Stomach (tissue), 8 donors: ENCODE measurements at regions not wholly inside any gene's neighbourhood (a gene's known extent, or its start where the extent isn't known, plus 50 kb on each side); places are given as distances from the start of the nearest gene placed in this dataset.
A peak's percentile ranks its signal among the peaks of the same experiment; 100 is the strongest.

Experiments
- DNase-seq, 2 donors: peaks; one replicate each; pipeline versions ENCODE4 v3.0.0 to v3.0.0-alpha.2; 2013 to 2019
- H3K27ac ChIP-seq, 5 donors: fragments of 200-600 bp in 4 of 5; sonication (generic) in 4 of 5; one replicate each; pipeline ENCODE4 v1.5.1; 2013 to 2019; ENCODE audit warnings: mild to moderate bottlenecking in 1 of 5, moderate library complexity in 1 of 5
- H3K27me3 ChIP-seq, 3 donors: fragments of 200-600 bp; sonication (generic); one replicate each; pipeline ENCODE4 v1.5.1; 2017 to 2019; ENCODE audit warnings: mixed run types in 1 of 3
- H3K36me3 ChIP-seq, 4 donors: fragments of 200-600 bp; sonication (generic); 1 replicate in 3 of 4; 2 replicates in 1 of 4; pipeline ENCODE4 v1.5.1; 2016 to 2019
- H3K4me1 ChIP-seq, 4 donors: fragments of 200-600 bp; sonication (generic); one replicate each; pipeline ENCODE4 v1.5.1; 2016 to 2019
- H3K4me3 ChIP-seq, 4 donors: fragments of 200-600 bp; sonication (generic) in 3 of 4; one replicate each; pipeline ENCODE4 v1.5.1; 2016 to 2019; ENCODE audit warnings: mild to moderate bottlenecking in 1 of 4
- H3K9me3 ChIP-seq, 4 donors: fragments of 200-600 bp; sonication (generic); one replicate each; pipeline ENCODE4 v1.5.1; 2016 to 2019
- EP300 ChIP-seq: sonication (generic); formaldehyde crosslinking; IDR thresholded peaks from one replicate; pipeline ENCODE4 v1.6.1; 2017; ENCODE audit warnings: antibody characterized with exemption
- POLR2A ChIP-seq, 4 donors: fragments of 450-650 bp; IDR thresholded peaks; one replicate each; pipeline ENCODE4 v1.6.1; 2016; ENCODE audit warnings: antibody characterized with exemption in 4 of 4, control low read depth in 2 of 4, mild to moderate bottlenecking in 1 of 4, moderate library complexity in 1 of 4
- POLR2AphosphoS5 ChIP-seq, 3 donors: sonication (generic); formaldehyde crosslinking; IDR thresholded peaks; one replicate each; pipeline ENCODE4 v1.6.1; 2016; ENCODE audit warnings: antibody characterized with exemption in 3 of 3
- WGBS, 5 donors: extraction: QIAGEN DNeasy Blood & Tissue Kit in 3 of 5; methylation state at CpG; one replicate each; pipeline versions ENCODE4 v1.1.5 to v1.1.7; 2013 to 2018; 5-methylcytosine and 5-hydroxymethylcytosine counted together
- intact Hi-C: fragments of 100-400 bp; cut with DNase I; formaldehyde crosslinking; loops from one replicate; pipeline ENCODE4 v1.15.1; 2023; ENCODE audit warnings: low total_unique reads
- TF ChIP-seq, protein P1 (sequence below), 7 experiments: fragments of 450-650 bp in 4 of 7; fragments of 200-600 bp in 3 of 7; sonication (generic) in 3 of 7; IDR thresholded peaks; one replicate each; pipeline ENCODE4 v1.5.1; 2016 to 2019; ENCODE audit warnings: antibody characterized with exemption in 7 of 7, control low read depth in 2 of 7, mild to moderate bottlenecking in 1 of 7
- donor health status: healthy with polysubstance abuse.
- donor health status: Bipolar disorder and iron deficiency.
- donor health status: healthy.

DNA sequence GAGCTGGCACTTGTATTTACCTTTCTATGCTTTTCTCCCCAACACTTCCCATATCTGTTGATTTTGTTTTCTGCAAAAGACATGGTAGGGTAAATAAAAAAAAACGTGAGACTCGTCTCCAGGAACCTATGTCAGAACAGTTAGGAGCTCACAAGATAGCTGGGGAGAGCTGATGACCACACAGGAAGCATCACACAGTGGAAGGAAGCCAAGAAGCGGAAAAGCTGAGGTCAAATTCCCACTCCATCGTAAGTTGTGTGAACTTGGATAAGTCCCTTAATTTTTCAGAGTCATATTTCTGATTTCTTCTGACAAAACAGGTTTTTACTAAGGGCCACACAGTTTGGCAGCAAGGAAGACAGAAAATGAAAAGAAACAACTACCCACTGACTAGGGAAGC is 199.6 kb downstream of the KLF5 start:
- WGBS, 5 donors: 58 to 73% (median 62%) methylated on average over 4 of the region's 4 CpGs
- Histone ChIP-seq H3K27ac (peak overlapping the region in 1 of 5 donors; percentile 5), H3K4me1 (no peaks in the 10 kb centered on the region), H3K9me3 (no peaks in the 10 kb centered on the region), H3K4me3 (no peak overlapping the region), H3K36me3 (no peaks in the 10 kb centered on the region), H3K27me3 (no peaks in the 10 kb centered on the region)
- intact Hi-C loops: no loop called here
- no peak for DNase-seq
- no peak for TF ChIP-seq EP300
- no peak for TF ChIP-seq POLR2A (IDR thresholded peaks at IDR 0.05)
- no peak for TF ChIP-seq POLR2AphosphoS5 (IDR thresholded peaks at IDR 0.05)
- TF ChIP-seq, protein P1, sequence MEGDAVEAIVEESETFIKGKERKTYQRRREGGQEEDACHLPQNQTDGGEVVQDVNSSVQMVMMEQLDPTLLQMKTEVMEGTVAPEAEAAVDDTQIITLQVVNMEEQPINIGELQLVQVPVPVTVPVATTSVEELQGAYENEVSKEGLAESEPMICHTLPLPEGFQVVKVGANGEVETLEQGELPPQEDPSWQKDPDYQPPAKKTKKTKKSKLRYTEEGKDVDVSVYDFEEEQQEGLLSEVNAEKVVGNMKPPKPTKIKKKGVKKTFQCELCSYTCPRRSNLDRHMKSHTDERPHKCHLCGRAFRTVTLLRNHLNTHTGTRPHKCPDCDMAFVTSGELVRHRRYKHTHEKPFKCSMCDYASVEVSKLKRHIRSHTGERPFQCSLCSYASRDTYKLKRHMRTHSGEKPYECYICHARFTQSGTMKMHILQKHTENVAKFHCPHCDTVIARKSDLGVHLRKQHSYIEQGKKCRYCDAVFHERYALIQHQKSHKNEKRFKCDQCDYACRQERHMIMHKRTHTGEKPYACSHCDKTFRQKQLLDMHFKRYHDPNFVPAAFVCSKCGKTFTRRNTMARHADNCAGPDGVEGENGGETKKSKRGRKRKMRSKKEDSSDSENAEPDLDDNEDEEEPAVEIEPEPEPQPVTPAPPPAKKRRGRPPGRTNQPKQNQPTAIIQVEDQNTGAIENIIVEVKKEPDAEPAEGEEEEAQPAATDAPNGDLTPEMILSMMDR (IDR thresholded peaks at IDR 0.05): no peak

DNA sequence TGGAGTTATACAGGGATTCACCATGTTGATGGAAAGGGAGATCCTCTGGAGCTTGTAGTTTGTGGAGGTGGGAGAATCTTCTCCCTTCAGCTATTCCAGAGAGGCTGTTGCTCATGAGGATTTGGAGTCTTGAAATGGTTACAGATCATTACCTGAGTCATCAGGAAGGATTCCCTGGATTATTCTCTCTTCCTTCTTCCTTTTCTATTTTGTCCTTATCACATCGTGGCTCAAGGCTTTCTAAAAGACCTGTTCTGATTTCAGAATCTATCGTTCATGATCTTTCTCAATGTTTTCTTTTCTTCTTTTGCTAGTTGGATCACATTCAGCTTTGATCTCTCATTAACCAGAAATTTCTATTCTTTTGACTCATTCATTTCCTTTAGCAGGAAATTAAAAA is 196.0 kb downstream of the KLF5 start:
- 17 to 50% (median 31%) methylated on average over 2 of the region's 2 CpGs for WGBS, 5 donors
- Histone ChIP-seq H3K4me3 (no peak overlapping the region), H3K27ac (no peak overlapping the region), H3K9me3 (no peaks in the 10 kb centered on the region), H3K4me1 (peaks cover 0 to 7% (median 0%) of the 10 kb centered on the region in 4 donors), H3K36me3 (no peaks in the 10 kb centered on the region), H3K27me3 (no peaks in the 10 kb centered on the region)
- no peak for TF ChIP-seq EP300
- no peak for TF ChIP-seq POLR2A (IDR thresholded peaks at IDR 0.05)
- TF ChIP-seq, protein P1 (IDR thresholded peaks at IDR 0.05): no peak
- no peak for TF ChIP-seq POLR2AphosphoS5 (IDR thresholded peaks at IDR 0.05)
- DNase-seq: no peak
- intact Hi-C loops: no loop called here

DNA sequence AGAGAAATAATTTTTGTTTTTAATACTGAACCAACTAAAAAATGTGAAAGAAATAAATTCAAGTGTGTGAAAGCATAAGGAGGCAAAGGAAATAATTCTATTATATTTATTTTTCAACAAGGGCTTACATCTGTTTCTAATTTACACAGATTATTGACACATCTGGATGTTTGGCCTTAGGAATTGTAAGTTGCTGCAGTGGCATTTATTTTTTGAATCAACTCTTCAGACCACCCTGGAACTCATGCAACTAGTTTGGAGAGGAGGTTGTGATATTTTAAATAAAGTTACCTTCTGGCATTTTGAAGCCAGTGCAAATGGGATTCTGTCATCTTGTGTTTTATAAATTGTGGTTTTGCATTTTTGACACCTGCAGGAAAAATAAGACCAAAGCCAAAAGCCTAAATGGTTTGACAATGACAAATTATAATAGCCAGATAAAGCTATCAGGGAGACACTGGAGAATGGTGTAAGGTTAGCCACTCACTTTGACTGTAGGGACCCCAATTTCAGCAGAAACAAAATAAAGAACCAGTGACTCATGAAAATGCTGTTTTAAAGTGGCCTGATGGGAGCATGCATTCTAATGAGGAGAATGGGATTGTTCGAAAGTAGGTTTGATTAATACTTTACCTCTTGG is 192.9 kb downstream of the KLF5 start:
- no peak for DNase-seq
- H3K9me3 ChIP-seq: no peaks in the 10 kb centered on the region
- H3K4me1 ChIP-seq: peaks cover 0 to 22% (median 9%) of the 10 kb centered on the region in 4 donors
- no peak overlapping the region for H3K4me3 ChIP-seq
- no peaks in the 10 kb centered on the region for H3K27me3 ChIP-seq
- H3K36me3 ChIP-seq: no peaks in the 10 kb centered on the region
- intact Hi-C loops: no loop called here
- H3K27ac ChIP-seq: no peak overlapping the region
- 85 to 100% (median 92%) methylated on average over 1 of the region's 1 CpG for WGBS, 5 donors
- TF ChIP-seq, protein P1 (IDR thresholded peaks at IDR 0.05): no peak
- no peak for TF ChIP-seq POLR2A (IDR thresholded peaks at IDR 0.05)
- TF ChIP-seq EP300: no peak
- no peak for TF ChIP-seq POLR2AphosphoS5 (IDR thresholded peaks at IDR 0.05)

DNA sequence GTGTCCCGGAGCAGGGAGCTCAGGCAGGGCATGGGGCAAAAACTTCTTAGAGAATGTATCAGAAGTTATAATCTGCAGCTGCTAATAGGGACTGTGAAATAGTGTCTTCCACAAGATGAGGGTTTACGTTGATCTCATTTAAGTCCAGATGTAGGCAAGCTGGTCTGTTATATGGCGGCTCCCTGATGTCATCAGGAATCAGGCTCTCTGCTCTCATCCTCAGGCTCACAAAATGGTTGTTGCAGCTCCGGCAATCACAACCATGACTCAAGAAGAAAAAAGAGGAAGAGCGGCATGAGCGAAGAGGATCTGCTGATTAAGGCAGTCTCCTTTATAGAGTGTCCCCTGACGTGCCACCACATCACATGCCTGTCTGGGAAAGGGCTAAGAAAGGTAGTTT is 191.3 kb downstream of the KLF5 start:
- intact Hi-C loops: no loop called here
- TF ChIP-seq, protein P1 (IDR thresholded peaks at IDR 0.05): no peak
- no peak for TF ChIP-seq POLR2A (IDR thresholded peaks at IDR 0.05)
- TF ChIP-seq EP300: no peak
- 88 to 96% (median 94%) methylated on average over 7 of the region's 7 CpGs for WGBS, 5 donors
- H3K27ac ChIP-seq: peak overlapping the region in 1 of 5 donors; percentile 86
- H3K4me1 ChIP-seq: peaks cover 0 to 22% (median 9%) of the 10 kb centered on the region in 4 donors
- no peaks in the 10 kb centered on the region for H3K27me3 ChIP-seq
- no peak for DNase-seq
- no peaks in the 10 kb centered on the region for H3K36me3 ChIP-seq
- H3K9me3 ChIP-seq: no peaks in the 10 kb centered on the region
- no peak overlapping the region for H3K4me3 ChIP-seq
